ENCODE measurements at regions not wholly inside any gene's neighbourhood (a gene's known extent, or its start where the extent isn't known, plus 50 kb on each side); places are given as distances from the start of the nearest gene placed in this dataset.
"Not testable (repeated sequence)": the region's sequence is repeated elsewhere in the genome, so short reads cannot be mapped to it uniquely, and the experiment has no call there.

GRCh38 chr14:106586098-106586704 is 1059.8 kb downstream of the TMEM121 start:
- Histone ChIP-seq H3K9me3 (no peaks in the 10 kb centered on the region), H3K27ac (no peak overlapping the region), H3K4me3 (no peak overlapping the region), H3K27me3 (no peaks in the 10 kb centered on the region), H3K36me3 (replicated peaks in 1 of 2; ENCODE audit: insufficient read depth in 1 of 2, low read depth in 2 of 2) (no peaks in the 10 kb centered on the region), H3K4me1 (no peaks in the 10 kb centered on the region)
- ATAC-seq (no peak), DNase-seq (peak; percentile 16 to 46 (median 25))
- 47% methylated on average over 7 to 8 of the region's 8 CpGs for WGBS, 2 donors
- TF ChIP-seq POLR2A (IDR thresholded peaks at IDR 0.05) = no peak
- peak in 6 of 7 experiments; percentile 22 to 39 (median 26) for TF ChIP-seq CTCF (IDR thresholded peaks at IDR 0.05)
- intact Hi-C loops (cut with DNase I) = no loop called here

GRCh38 chr14:106591539-106591938 is 1065.2 kb downstream of the TMEM121 start:
- H3K4me1 ChIP-seq; intact Hi-C loops (cut with DNase I); DNase-seq: not testable (repeated sequence)

GRCh38 chr14:106592115-106592852 is 1065.9 kb downstream of the TMEM121 start:
- H3K9me3 ChIP-seq; H3K27me3 ChIP-seq; H3K4me3 ChIP-seq; H3K4me1 ChIP-seq; intact Hi-C loops (cut with DNase I); H3K27ac ChIP-seq; H3K36me3 ChIP-seq (replicated peaks in 1 of 2; ENCODE audit: insufficient read depth in 1 of 2, low read depth in 2 of 2); ATAC-seq: not testable (repeated sequence)
- DNase-seq = peak in 2 of 4 donors; percentile 16 to 31
- 47 to 59% methylated on average over 16 to 20 of the region's 24 CpGs for WGBS, 2 donors

More at GRCh38 chr14:106591539-106591938, 1065.2 kb downstream of the TMEM121 start:
- not testable (repeated sequence) for H3K27ac ChIP-seq; H3K27me3 ChIP-seq; H3K36me3 ChIP-seq (replicated peaks in 1 of 2; ENCODE audit: insufficient read depth in 1 of 2, low read depth in 2 of 2); ATAC-seq; H3K9me3 ChIP-seq; H3K4me3 ChIP-seq
- WGBS, 2 donors = 68 to 79% methylated on average over 5 to 7 of the region's 7 CpGs

GRCh38 chr14:106599209-106599608 is 1072.8 kb downstream of the TMEM121 start:
- intact Hi-C loops (cut with DNase I) = no loop called here
- Histone ChIP-seq H3K4me3 (no peak overlapping the region), H3K36me3 (replicated peaks in 1 of 2; ENCODE audit: insufficient read depth in 1 of 2, low read depth in 2 of 2) (no peaks in the 10 kb centered on the region), H3K27me3 (no peaks in the 10 kb centered on the region), H3K4me1 (no peaks in the 10 kb centered on the region), H3K9me3 (no peaks in the 10 kb centered on the region), H3K27ac (no peak overlapping the region)
- no peak for TF ChIP-seq POLR2A (IDR thresholded peaks at IDR 0.05)
- no peak for TF ChIP-seq CTCF (IDR thresholded peaks at IDR 0.05)
- ATAC-seq (no peak), DNase-seq (no peak)
- 46% methylated on average over 2 of the region's 2 CpGs for WGBS, 2 donors

GRCh38 chr14:106605548-106606448 is 1079.4 kb downstream of the TMEM121 start:
- Histone ChIP-seq H3K9me3 (no peaks in the 10 kb centered on the region), H3K4me1 (no peaks in the 10 kb centered on the region), H3K4me3 (no peak overlapping the region), H3K36me3 (replicated peaks in 1 of 2; ENCODE audit: insufficient read depth in 1 of 2, low read depth in 2 of 2) (no peaks in the 10 kb centered on the region), H3K27me3 (no peaks in the 10 kb centered on the region), H3K27ac (no peak overlapping the region)
- ATAC-seq = no peak
- WGBS, 2 donors = 45 to 57% methylated on average over 8 to 27 of the region's 27 CpGs
- no peak for TF ChIP-seq POLR2A (IDR thresholded peaks at IDR 0.05)
- peak in 2 of 7 experiments; percentile 15 to 23 for TF ChIP-seq CTCF (IDR thresholded peaks at IDR 0.05)
- DNase-seq = peak; percentile 15 to 54 (median 30)
- intact Hi-C loops (cut with DNase I) = no loop called here

Measured in body of pancreas (tissue), 4 donors.